CD4-positive, CD25-positive, alpha-beta regulatory T cell (primary cell): ENCODE measurements at regions not wholly inside any gene's neighbourhood (a gene's known extent, or its start where the extent isn't known, plus 50 kb on each side); places are given as distances from the start of the nearest gene placed in this dataset.
"Not testable (repeated sequence)": the region's sequence is repeated elsewhere in the genome, so short reads cannot be mapped to it uniquely, and the experiment has no call there.

Experiments
- ATAC-seq, 2 donors: fragments of 150-1000 bp; cut with Tn5 transposase; one replicate each; pipeline ENCODE4 v1.10.0; 2021; ENCODE audit warnings: low read depth in 2 of 2, moderate number of reproducible peaks in 2 of 2, moderate library complexity in 1 of 2
- DNase-seq, 3 donors: peaks; one replicate each; pipeline versions ENCODE4 v3.0.0 to v3.0.0-alpha.2; 2012 to 2022; ENCODE audit warnings: mixed read lengths in 1 of 3
- H3K27ac ChIP-seq: one replicate; pipeline ENCODE4 v1.7.0; 2013; ENCODE audit warnings: mild to moderate bottlenecking, low read length; ENCODE audit not compliant: insufficient read depth, poor library complexity, severe bottlenecking
- H3K27me3 ChIP-seq: one replicate; pipeline ENCODE4 v1.7.0; 2013; ENCODE audit warnings: low read length; ENCODE audit not compliant: control insufficient read depth, insufficient read depth
- H3K36me3 ChIP-seq: one replicate; pipeline ENCODE4 v1.7.0; 2013; ENCODE audit warnings: mild to moderate bottlenecking, low read length, moderate library complexity; ENCODE audit not compliant: control insufficient read depth, insufficient read depth
- H3K4me1 ChIP-seq: 2 replicates; pipeline ENCODE4 v1.7.0; 2013; ENCODE audit warnings: mild to moderate bottlenecking, low read length; ENCODE audit not compliant: insufficient read depth, control insufficient read depth, poor library complexity, severe bottlenecking
- H3K4me3 ChIP-seq: one replicate; pipeline ENCODE4 v1.7.0; 2013; ENCODE audit warnings: low read depth, mild to moderate bottlenecking, low read length, moderate library complexity
- H3K9me3 ChIP-seq, 2 experiments: 1 replicate in 1 of 2; 2 replicates in 1 of 2; pipeline ENCODE4 v1.7.0; 2013; ENCODE audit warnings: low read length in 2 of 2, mild to moderate bottlenecking in 1 of 2, moderate library complexity in 1 of 2; ENCODE audit not compliant: control insufficient read depth in 2 of 2
- H3K27ac Mint-ChIP-seq, 3 donors: one replicate each; pipeline ENCODE4 v1.8.0; 2020 to 2022; ENCODE audit warnings: mild to moderate bottlenecking in 3 of 3, mixed read lengths in 3 of 3, moderate library complexity in 2 of 3
- H3K27me3 Mint-ChIP-seq: one replicate; pipeline ENCODE4 v1.8.0; 2022; ENCODE audit warnings: mild to moderate bottlenecking, mixed read lengths
- H3K36me3 Mint-ChIP-seq: one replicate; pipeline ENCODE4 v1.8.0; 2020; ENCODE audit warnings: mixed read lengths
- H3K4me1 Mint-ChIP-seq, 4 donors: one replicate each; pipeline ENCODE4 v1.8.0; 2020 to 2022; ENCODE audit warnings: mixed read lengths in 4 of 4, mild to moderate bottlenecking in 1 of 4
- H3K4me3 Mint-ChIP-seq, 4 donors: one replicate each; pipeline ENCODE4 v1.8.0; 2020 to 2022; ENCODE audit warnings: mild to moderate bottlenecking in 4 of 4, mixed read lengths in 4 of 4, moderate library complexity in 3 of 4
- H3K9me3 Mint-ChIP-seq, 7 donors: one replicate each; pipeline ENCODE4 v1.8.0; 2020 to 2022; ENCODE audit warnings: mixed read lengths in 7 of 7, mild to moderate bottlenecking in 3 of 7, moderate library complexity in 2 of 7

- no peak for ATAC-seq
- Mint-ChIP-seq H3K4me3 (no peak overlapping the region), H3K27me3 (peaks cover 10% of the 10 kb centered on the region), H3K4me1 (no peaks in the 10 kb centered on the region), H3K36me3 (no peaks in the 10 kb centered on the region), H3K9me3 (peaks cover 0 to 4% (median 0%) of the 10 kb centered on the region in 7 donors), H3K27ac (no peak overlapping the region)
- Histone ChIP-seq H3K36me3 (no peaks in the 10 kb centered on the region), H3K4me1 (no peaks in the 10 kb centered on the region), H3K4me3 (no peak overlapping the region), H3K9me3 (no peaks in the 10 kb centered on the region), H3K27me3 (no peaks in the 10 kb centered on the region), H3K27ac (no peak overlapping the region)
- DNase-seq: no peak
Observed at GRCh38 chr10:117622471-117623184, 80.1 kb downstream of the EMX2 start.

- Mint-ChIP-seq H3K4me1 (no peaks in the 10 kb centered on the region), H3K27ac (no peak overlapping the region), H3K36me3 (no peaks in the 10 kb centered on the region), H3K4me3 (no peak overlapping the region), H3K27me3 (peaks cover 5% of the 10 kb centered on the region), H3K9me3 (peaks cover 0 to 4% (median 0%) of the 10 kb centered on the region in 7 donors)
- Histone ChIP-seq H3K4me1 (no peaks in the 10 kb centered on the region), H3K27me3 (no peaks in the 10 kb centered on the region), H3K27ac (no peak overlapping the region), H3K9me3 (no peaks in the 10 kb centered on the region), H3K36me3 (no peaks in the 10 kb centered on the region), H3K4me3 (no peak overlapping the region)
- ATAC-seq (no peak), DNase-seq (no peak)
Observed at GRCh38 chr10:117626228-117626627, 83.7 kb downstream of the EMX2 start.

- DNase-seq: no peak
Observed at GRCh38 chr10:117627561-117627960, 85.0 kb downstream of the EMX2 start.

GRCh38 chr10:117629717-117630116 is 87.2 kb downstream of the EMX2 start:
- not testable (repeated sequence) for H3K9me3 Mint-ChIP-seq, H3K36me3 ChIP-seq, H3K27me3 ChIP-seq, H3K4me3 Mint-ChIP-seq, ATAC-seq, DNase-seq, H3K4me1 ChIP-seq, H3K27ac ChIP-seq, H3K4me3 ChIP-seq, H3K4me1 Mint-ChIP-seq, H3K36me3 Mint-ChIP-seq, H3K9me3 ChIP-seq, H3K27ac Mint-ChIP-seq
- H3K27me3 Mint-ChIP-seq: peaks cover 10% of the 10 kb centered on the region

More at GRCh38 chr10:117627561-117627960, 85.0 kb downstream of the EMX2 start:
- no peaks in the 10 kb centered on the region for H3K9me3 ChIP-seq
- H3K4me3 ChIP-seq: no peak overlapping the region
- H3K4me3 Mint-ChIP-seq: no peak overlapping the region
- no peaks in the 10 kb centered on the region for H3K36me3 Mint-ChIP-seq
- H3K27me3 Mint-ChIP-seq: peaks cover 5% of the 10 kb centered on the region
- H3K4me1 ChIP-seq: no peaks in the 10 kb centered on the region
- H3K27me3 ChIP-seq: no peaks in the 10 kb centered on the region
- H3K27ac Mint-ChIP-seq: no peak overlapping the region
- no peak for ATAC-seq
- H3K9me3 Mint-ChIP-seq: peaks cover 0 to 3% (median 0%) of the 10 kb centered on the region in 7 donors
- no peaks in the 10 kb centered on the region for H3K36me3 ChIP-seq
- no peak overlapping the region for H3K27ac ChIP-seq
- no peaks in the 10 kb centered on the region for H3K4me1 Mint-ChIP-seq

GRCh38 chr10:117631276-117632145 is 89.0 kb downstream of the EMX2 start:
- Mint-ChIP-seq H3K27ac (no peak overlapping the region), H3K36me3 (no peaks in the 10 kb centered on the region), H3K27me3 (peaks cover 14% of the 10 kb centered on the region), H3K4me3 (no peak overlapping the region), H3K9me3 (peaks cover 0 to 4% (median 0%) of the 10 kb centered on the region in 7 donors), H3K4me1 (no peaks in the 10 kb centered on the region)
- DNase-seq (no peak), ATAC-seq (no peak)
- H3K9me3 ChIP-seq: no peaks in the 10 kb centered on the region
- peaks cover 5% of the 10 kb centered on the region for H3K27me3 ChIP-seq
- H3K36me3 ChIP-seq: no peaks in the 10 kb centered on the region
- H3K4me3 ChIP-seq: no peak overlapping the region
- no peaks in the 10 kb centered on the region for H3K4me1 ChIP-seq
- H3K27ac ChIP-seq: no peak overlapping the region

- Mint-ChIP-seq H3K9me3 (peaks cover 0 to 5% (median 0%) of the 10 kb centered on the region in 7 donors), H3K27me3 (peaks cover 16% of the 10 kb centered on the region), H3K27ac (no peak overlapping the region), H3K36me3 (no peaks in the 10 kb centered on the region), H3K4me1 (no peaks in the 10 kb centered on the region), H3K4me3 (no peak overlapping the region)
- peaks cover 5% of the 10 kb centered on the region for H3K27me3 ChIP-seq
- DNase-seq: no peak
- H3K36me3 ChIP-seq: no peaks in the 10 kb centered on the region
- H3K4me3 ChIP-seq: no peak overlapping the region
- H3K4me1 ChIP-seq: no peaks in the 10 kb centered on the region
- no peak overlapping the region for H3K27ac ChIP-seq
- ATAC-seq: no peak
- no peaks in the 10 kb centered on the region for H3K9me3 ChIP-seq
Observed at GRCh38 chr10:117632406-117632805, 89.9 kb downstream of the EMX2 start.

GRCh38 chr10:117635826-117636225 is 93.3 kb downstream of the EMX2 start:
- Mint-ChIP-seq H3K36me3 (no peaks in the 10 kb centered on the region), H3K9me3 (peaks cover 0 to 3% (median 0%) of the 10 kb centered on the region in 7 donors), H3K27ac (no peak overlapping the region), H3K27me3 (peaks cover 25% of the 10 kb centered on the region), H3K4me3 (no peak overlapping the region), H3K4me1 (no peaks in the 10 kb centered on the region)
- DNase-seq: no peak
- H3K4me3 ChIP-seq: no peak overlapping the region
- no peak overlapping the region for H3K27ac ChIP-seq
- H3K36me3 ChIP-seq: no peaks in the 10 kb centered on the region
- peaks cover 5% of the 10 kb centered on the region for H3K27me3 ChIP-seq
- H3K9me3 ChIP-seq: no peaks in the 10 kb centered on the region
- no peaks in the 10 kb centered on the region for H3K4me1 ChIP-seq
- no peak for ATAC-seq
